ENCODE measurements at regions not wholly inside any gene's neighbourhood (a gene's known extent, or its start where the extent isn't known, plus 50 kb on each side); places are given as distances from the start of the nearest gene placed in this dataset.

DNA sequence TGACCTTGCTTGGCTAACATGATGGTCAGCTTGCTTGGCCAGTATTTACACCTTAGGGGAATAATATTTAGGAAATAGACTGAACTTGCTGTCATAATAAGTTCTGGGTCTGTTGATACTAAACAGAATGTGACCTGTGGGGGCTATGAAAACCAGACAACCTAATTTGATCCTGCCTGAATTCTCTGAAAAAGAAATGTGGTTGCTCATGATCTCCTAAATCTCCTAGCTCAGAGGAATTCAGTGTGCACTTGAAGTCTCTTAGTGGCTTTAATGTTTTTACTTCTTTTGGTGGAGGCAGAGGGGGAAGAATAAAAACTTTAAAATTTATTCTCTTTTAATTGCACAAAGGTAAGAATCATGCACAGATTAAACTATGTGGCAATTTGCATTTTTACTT is 205.2 kb downstream of the SEC23IP start:
- TF ChIP-seq, protein P1, sequence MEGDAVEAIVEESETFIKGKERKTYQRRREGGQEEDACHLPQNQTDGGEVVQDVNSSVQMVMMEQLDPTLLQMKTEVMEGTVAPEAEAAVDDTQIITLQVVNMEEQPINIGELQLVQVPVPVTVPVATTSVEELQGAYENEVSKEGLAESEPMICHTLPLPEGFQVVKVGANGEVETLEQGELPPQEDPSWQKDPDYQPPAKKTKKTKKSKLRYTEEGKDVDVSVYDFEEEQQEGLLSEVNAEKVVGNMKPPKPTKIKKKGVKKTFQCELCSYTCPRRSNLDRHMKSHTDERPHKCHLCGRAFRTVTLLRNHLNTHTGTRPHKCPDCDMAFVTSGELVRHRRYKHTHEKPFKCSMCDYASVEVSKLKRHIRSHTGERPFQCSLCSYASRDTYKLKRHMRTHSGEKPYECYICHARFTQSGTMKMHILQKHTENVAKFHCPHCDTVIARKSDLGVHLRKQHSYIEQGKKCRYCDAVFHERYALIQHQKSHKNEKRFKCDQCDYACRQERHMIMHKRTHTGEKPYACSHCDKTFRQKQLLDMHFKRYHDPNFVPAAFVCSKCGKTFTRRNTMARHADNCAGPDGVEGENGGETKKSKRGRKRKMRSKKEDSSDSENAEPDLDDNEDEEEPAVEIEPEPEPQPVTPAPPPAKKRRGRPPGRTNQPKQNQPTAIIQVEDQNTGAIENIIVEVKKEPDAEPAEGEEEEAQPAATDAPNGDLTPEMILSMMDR (IDR thresholded peaks at IDR 0.05), result no peak
- no peak for TF ChIP-seq EZH2 (IDR thresholded peaks at IDR 0.05)

Data from neural progenitor cell (in vitro differentiated cells).